Pons (tissue), 1 donor: ENCODE measurements at regions not wholly inside any gene's neighbourhood (a gene's known extent, or its start where the extent isn't known, plus 50 kb on each side); places are given as distances from the start of the nearest gene placed in this dataset.

Source experiments
- DNase-seq: peaks from one replicate; pipeline ENCODE4 v3.0.0-alpha.2; 2016; ENCODE audit warnings: low spot score

- DNase-seq: no peak
Observed at GRCh38 chr10:9745158-9745557, 1272.5 kb upstream of the CELF2 start.

- no peak for DNase-seq
Observed at GRCh38 chr10:9757176-9757575, 1260.5 kb upstream of the CELF2 start.

- no peak for DNase-seq
Observed at GRCh38 chr10:9759596-9759995, 1258.1 kb upstream of the CELF2 start.

DNA sequence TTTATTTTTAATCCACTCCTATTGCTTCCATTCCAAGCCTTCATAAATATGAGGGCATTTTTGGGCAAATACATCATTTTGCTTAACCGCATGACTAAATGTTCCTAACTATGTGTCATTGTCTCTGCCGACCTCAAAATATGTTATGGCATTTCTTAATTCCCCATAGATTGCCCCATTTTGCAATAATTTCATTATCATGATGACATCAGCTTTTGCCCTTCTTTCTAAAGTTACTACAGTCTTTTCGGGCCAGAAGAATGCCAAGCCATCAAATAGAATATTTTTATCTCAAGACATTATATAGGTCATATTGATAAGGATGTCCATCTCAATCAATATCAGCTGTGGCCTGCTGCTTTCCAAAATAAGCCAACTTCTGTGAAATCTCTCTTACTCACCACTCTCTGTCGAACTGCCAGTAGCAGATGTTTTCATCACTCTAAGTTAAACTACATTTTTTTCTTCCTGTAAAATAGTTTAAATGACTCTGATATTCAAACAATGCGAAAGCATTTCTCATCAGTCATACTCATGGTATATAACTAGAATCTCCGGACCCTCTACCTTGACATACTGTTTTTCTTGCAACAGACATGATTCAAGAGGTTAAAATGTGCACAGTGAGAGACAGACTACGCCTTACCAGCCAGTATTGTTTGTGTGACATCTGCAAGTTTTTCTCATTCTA, 1254.6 kb upstream of the CELF2 start:
- no peak for DNase-seq

GRCh38 chr10:9766762-9767161, 1250.9 kb upstream of the CELF2 start:
- no peak for DNase-seq

DNA sequence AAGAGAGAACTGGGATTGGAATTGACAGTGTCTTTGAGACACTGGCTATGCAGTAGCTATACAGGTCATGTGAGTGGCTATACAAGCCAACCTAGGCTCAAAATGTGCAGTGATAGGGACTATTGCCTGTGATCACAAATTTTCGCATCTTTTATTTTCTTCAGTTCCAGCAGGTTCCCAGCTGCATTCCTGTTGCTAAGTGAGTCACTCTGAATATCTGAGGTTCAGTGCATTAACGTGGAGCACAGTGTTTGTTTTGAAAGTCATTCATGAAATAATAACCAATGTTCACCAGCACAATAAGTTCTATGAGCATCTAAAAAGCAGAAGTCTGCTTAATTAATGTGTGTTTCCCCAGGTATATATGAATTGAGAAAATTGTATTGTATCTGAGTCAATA, 1236.0 kb upstream of the CELF2 start:
- no peak for DNase-seq

GRCh38 chr10:9786101-9786500, 1231.6 kb upstream of the CELF2 start:
- DNase-seq: no peak

DNA sequence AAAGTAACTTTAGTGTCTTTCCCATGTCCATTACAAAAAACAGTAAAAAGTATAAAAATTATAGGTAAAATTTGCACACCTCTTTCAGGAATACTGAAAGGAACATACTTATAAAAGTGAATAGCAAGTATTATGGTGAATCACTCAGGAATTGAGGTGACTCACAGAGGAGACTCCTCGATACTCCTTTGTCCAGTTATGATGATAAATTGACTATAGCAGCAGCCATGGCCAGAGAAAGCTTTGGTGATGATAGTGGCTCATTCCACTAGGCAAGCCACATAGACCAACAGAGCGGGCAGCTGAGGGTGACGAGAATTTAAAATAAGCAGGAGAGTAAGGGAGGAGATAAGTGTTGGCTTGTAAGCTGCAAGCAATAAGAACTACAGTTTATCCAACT, 1231.1 kb upstream of the CELF2 start:
- no peak for DNase-seq

DNA sequence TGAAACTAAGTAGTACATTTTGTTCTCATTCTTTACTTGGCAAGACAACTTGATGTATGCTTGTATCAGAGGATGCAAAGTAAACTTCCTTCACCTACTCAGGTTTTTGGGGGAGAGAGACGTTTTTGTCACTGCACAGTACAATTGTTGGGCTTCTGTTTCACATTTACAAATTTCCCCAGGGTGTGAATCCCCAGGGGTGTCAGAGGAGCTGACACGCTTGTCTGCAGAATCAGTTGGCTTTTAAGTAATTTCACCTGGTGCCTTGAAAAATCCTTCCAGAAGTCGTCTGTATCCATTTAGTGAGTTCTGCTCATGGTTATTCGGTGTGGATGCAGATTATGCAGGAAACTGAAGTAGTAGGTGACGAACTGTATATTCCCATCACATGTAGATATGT, 1227.7 kb upstream of the CELF2 start:
- DNase-seq: no peak

DNA sequence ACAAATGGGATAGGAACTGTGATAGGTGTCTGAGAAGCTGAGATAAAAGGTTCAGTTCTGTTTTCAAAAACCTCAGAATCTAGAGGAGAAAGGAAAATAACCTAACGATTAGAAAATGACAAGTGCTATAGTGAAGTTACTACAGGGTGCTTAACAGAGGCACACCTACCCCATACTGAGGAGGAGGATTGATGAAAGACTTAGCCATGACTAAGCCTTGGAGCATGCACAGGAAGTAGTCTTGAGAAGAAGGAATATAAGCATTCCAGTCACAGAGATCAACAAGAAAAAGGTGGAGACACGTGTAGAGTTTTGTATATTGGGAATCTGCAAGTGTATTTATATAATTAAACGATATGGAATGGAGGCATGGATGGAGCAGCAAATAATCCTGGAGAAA, 1225.5 kb upstream of the CELF2 start:
- DNase-seq: no peak

DNA sequence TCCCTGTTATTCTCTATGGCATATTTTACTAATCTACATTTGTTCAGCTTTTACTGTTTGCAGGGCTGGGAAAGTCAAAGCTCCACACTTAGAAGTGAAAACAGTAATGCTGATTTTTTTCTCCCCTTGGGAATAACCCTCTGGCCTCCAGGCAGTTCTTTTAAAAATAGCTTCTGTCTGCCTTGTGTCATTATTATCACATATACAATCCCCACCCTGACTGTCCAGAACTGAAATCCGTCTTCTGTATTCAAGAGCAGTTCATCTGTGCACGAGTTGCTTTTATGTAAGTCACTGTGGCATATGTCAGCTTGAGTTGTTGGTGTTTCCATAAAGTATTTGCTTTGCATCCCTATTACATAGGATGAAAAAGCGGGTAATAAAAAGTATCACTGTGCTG, 1221.1 kb upstream of the CELF2 start:
- no peak for DNase-seq

- no peak for DNase-seq
Observed at GRCh38 chr10:9800011-9800410, 1217.7 kb upstream of the CELF2 start.

GRCh38 chr10:9800571-9800970, 1217.1 kb upstream of the CELF2 start:
- no peak for DNase-seq

- DNase-seq: no peak
Observed at GRCh38 chr10:9807846-9808245, 1209.8 kb upstream of the CELF2 start.

- no peak for DNase-seq
Observed at GRCh38 chr10:9811601-9812000, 1206.1 kb upstream of the CELF2 start.

DNA sequence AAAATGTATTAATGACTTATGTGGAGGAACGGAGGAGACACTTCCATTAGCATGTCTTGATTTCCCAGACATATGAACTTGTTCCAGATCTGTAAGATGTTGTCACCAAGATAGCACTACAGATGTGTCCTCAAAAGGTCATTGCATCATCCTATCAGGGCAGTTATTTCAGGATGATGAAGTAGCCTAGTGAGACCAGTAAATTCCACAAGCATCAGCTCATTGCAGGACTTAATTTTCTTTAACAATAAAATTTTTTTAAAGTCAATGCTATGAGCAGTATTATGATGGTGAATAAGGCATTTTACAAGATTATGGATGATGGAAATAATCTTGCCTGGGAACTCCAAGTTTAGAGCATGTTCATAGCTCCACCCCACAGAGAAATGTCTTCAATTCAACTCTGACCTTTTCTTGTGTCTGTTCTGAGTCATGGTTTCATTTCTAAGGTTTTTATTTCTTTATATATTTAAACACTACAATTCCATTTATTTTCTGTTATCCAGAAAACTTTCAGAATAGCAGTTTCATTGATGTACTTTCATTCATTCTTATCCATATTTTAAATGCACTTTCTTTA, 1203.3 kb upstream of the CELF2 start:
- DNase-seq: no peak

DNA sequence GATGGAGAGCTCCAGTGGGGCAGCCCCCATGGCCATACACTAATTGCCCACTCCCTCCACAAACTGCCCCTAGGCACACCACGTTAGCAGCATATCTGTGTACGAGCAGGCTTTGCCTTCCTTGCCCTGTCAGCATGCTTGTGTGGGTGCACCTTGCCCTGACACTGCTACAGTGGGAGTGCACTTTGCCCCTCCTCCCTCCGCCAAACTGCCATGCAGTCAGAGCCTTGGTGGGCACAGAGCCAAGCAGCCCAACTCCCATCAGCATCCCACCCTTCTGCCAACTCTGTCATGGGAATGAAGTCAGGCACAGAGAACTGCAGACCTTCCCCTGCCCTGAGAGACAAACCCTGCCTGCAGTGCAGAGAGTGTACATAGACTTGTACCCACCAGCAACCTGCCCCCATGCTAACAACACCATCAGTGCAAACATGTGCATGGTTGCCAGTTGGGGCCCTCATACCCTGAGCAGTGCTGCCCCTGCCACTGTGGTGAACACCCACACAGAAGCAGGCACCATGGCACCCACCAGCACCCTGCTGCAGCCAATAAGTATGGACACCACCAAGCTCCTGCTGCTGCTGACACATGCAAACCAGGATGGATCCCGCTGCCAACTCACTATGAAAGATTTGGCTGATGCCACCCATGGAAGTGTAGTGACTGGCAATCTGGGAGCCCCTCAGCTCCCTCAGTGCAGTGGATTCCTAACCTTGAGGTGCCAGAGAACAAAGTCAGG, 1197.7 kb upstream of the CELF2 start:
- no peak for DNase-seq

DNA sequence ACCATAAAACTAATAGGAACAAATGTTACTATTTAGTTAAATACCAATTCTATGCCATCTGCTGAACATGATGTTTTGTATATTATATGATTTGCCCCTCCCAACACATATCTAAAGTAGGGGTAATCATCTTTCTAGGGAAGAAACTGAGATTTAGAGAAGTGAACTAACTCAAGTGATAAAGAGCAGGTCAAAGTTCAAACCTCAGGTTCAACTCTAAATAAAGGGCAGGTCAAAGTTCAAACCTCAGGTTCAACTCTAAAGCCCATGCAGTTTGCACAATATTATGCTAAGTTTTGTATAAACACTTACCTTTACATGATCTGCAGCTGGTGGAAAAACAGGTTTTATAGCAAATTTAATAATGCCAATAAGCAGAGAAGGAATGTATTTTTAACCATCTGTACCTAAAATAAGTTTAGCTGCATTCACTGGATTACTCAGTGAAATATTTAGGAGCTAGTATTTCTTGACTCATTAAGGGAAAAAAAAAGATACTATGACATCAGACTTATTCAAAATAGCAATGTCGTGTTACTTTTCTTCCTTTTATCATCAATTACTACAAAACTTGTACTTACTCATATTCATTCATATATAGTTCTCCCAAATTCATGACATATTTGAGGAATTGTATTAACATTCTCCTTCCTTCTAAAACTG, 1194.3 kb upstream of the CELF2 start:
- no peak for DNase-seq

DNA sequence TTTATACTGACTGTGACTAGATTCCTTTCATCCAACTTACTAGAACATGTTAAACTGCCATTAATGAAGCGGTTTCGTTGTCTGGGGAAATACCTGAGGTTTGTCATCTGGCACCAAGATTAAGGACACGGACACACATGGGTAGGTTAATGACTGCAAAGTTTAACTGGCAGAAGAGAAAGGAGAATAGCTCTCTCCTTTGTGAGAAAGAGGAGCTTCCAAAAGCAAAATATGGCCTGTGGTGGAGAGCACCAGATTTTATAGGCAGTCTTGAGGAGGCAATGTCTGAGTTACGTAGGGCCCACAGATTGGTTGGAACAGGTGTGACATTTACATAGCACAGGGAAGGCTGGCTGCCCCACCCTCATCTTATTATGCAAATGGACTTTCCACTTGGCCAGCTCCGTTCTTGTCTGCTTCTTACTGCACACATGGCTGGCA, 1193.0 kb upstream of the CELF2 start:
- DNase-seq: no peak

DNA sequence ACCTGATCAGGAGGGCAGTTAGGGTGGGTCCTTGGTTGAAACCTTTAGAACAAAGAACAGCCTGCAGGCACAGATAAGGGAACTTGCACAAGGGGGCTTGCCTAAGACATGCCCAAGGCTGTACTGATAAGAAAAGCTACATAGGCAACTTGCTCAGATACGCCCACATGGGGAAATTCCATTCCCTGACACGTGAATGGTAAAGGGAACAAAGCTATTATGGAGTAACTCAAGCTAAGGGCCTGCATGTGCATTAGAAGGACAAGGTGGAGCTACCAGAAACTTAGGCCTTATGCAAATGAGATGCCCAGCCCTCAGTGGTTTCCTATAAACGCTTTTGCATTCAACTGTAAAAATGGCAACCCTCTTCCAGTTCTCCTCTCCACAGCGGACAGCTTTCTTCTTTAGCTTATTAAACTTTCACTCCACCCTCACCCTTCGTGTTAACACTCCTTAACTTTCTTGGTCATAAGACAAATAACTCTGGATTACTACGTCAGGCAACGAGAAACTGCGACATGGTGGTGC, 1192.1 kb upstream of the CELF2 start:
- no peak for DNase-seq

- DNase-seq: no peak
Observed at GRCh38 chr10:9828110-9828509, 1189.6 kb upstream of the CELF2 start.

DNA sequence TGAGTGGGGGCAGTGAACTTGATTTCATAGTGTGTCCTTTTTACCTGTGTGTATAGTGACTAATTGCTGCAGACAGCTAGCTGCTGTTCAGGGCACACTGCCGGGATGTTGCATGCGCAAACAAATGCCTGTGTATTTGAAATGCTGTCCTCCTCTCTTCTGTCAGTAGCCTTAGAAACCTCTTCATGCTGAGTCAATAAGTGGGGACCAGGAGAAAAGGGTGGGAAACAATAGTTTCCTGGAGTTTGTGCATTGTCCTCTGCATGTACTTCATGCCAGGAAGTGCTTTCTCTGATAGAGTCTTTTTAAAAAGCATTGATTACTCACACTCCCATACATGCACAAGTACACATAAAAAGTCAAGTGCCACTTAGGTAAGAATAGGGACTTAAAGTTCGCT, 1183.7 kb upstream of the CELF2 start:
- DNase-seq: no peak

- no peak for DNase-seq
Observed at GRCh38 chr10:9834434-9834833, 1183.2 kb upstream of the CELF2 start.
